CD14-positive monocyte (primary cell): ENCODE measurements at regions not wholly inside any gene's neighbourhood (a gene's known extent, or its start where the extent isn't known, plus 50 kb on each side); places are given as distances from the start of the nearest gene placed in this dataset.
A peak's percentile ranks its signal among the peaks of the same experiment; 100 is the strongest.

Source experiments
- DNase-seq, 3 donors: peaks; one replicate each; pipeline ENCODE4 v3.0.0-alpha.2; 2011 to 2022
- H2AFZ ChIP-seq: 2 replicates; pipeline ENCODE4 v1.6.0; 2012; ENCODE audit warnings: mild to moderate bottlenecking, low read depth, low read length, inconsistent platforms; ENCODE audit not compliant: insufficient read depth, poor library complexity, severe bottlenecking
- H3K27ac ChIP-seq, 2 donors: 1 replicate in 1 of 2; 2 replicates in 1 of 2; pipeline ENCODE4 v1.5.1; 2012 to 2013; ENCODE audit warnings: low read length in 2 of 2, control low read depth in 1 of 2, inconsistent platforms in 1 of 2, low read depth in 1 of 2, mild to moderate bottlenecking in 1 of 2
- H3K27me3 ChIP-seq, 2 donors: one replicate each; pipeline versions ENCODE4 v1.6.0 to v1.6.1; 2011 to 2013; ENCODE audit warnings: low read length in 2 of 2; ENCODE audit not compliant: control insufficient read depth in 2 of 2, insufficient read depth in 2 of 2
- H3K36me3 ChIP-seq, 2 donors: replicated peaks in 1 of 2; 1 replicate in 1 of 2; 2 replicates in 1 of 2; pipeline versions ENCODE4 v1.5.1 to v1.6.1; 2012 to 2013; ENCODE audit warnings: low read length in 2 of 2, control low read depth in 1 of 2, inconsistent platforms in 1 of 2, mild to moderate bottlenecking in 1 of 2; ENCODE audit not compliant: insufficient read depth in 2 of 2, control insufficient read depth in 1 of 2
- H3K4me1 ChIP-seq, 2 donors: 1 replicate in 1 of 2; 2 replicates in 1 of 2; pipeline versions ENCODE4 v1.5.1 to v1.6.1; 2012 to 2013; ENCODE audit warnings: low read length in 2 of 2, control low read depth in 1 of 2, inconsistent platforms in 1 of 2, mild to moderate bottlenecking in 1 of 2, moderate library complexity in 1 of 2; ENCODE audit not compliant: insufficient read depth in 2 of 2, control insufficient read depth in 1 of 2
- H3K4me2 ChIP-seq: replicated peaks from 2 replicates; pipeline ENCODE3; 2012; ENCODE audit warnings: low read length, moderate library complexity, mild to moderate bottlenecking; ENCODE audit not compliant: poor library complexity, severe bottlenecking; ENCODE audit errors: extremely low read depth
- H3K4me3 ChIP-seq, 3 experiments: fragments of 200-600 bp in 1 of 3; sonication (generic) in 1 of 3; replicated peaks in 1 of 3; 1 replicate in 2 of 3; 2 replicates in 1 of 3; pipeline ENCODE4 v1.5.1; 2011 to 2013; ENCODE audit warnings: low read length in 3 of 3, mild to moderate bottlenecking in 3 of 3, control low read depth in 2 of 3, low read depth in 2 of 3, inconsistent platforms in 1 of 3, moderate library complexity in 1 of 3
- H3K79me2 ChIP-seq: 2 replicates; pipeline ENCODE4 v1.6.0; 2012; ENCODE audit warnings: mild to moderate bottlenecking, control low read depth, inconsistent platforms, low read length, moderate library complexity; ENCODE audit not compliant: insufficient read depth
- H3K9ac ChIP-seq: 2 replicates; pipeline ENCODE4 v1.6.0; 2017; ENCODE audit warnings: low read length, mild to moderate bottlenecking; ENCODE audit not compliant: insufficient read depth, poor library complexity, severe bottlenecking
- H3K9me3 ChIP-seq, 2 donors: replicated peaks in 1 of 2; 1 replicate in 1 of 2; 2 replicates in 1 of 2; pipeline versions ENCODE4 v1.5.1 to v1.6.1; 2012 to 2013; ENCODE audit warnings: low read length in 2 of 2, control low read depth in 1 of 2; ENCODE audit not compliant: control insufficient read depth in 1 of 2, insufficient read depth in 1 of 2
- H4K20me1 ChIP-seq: 2 replicates; pipeline ENCODE4 v1.6.0; 2012; ENCODE audit warnings: mild to moderate bottlenecking, low read length, control low read depth, moderate library complexity; ENCODE audit not compliant: insufficient read depth
- H3K27ac Mint-ChIP-seq, 7 donors: one replicate each; pipeline ENCODE4 v1.8.0; 2020; ENCODE audit warnings: mild to moderate bottlenecking in 7 of 7, mixed read lengths in 7 of 7, moderate library complexity in 6 of 7, inconsistent platforms in 2 of 7
- H3K27me3 Mint-ChIP-seq, 3 donors: one replicate each; pipeline ENCODE4 v1.8.0; 2021 to 2022; ENCODE audit warnings: low read depth in 3 of 3, mild to moderate bottlenecking in 3 of 3, mixed read lengths in 3 of 3, moderate library complexity in 3 of 3, inconsistent platforms in 1 of 3
- H3K36me3 Mint-ChIP-seq, 2 donors: one replicate each; pipeline ENCODE4 v1.8.0; 2020; ENCODE audit warnings: mixed read lengths in 2 of 2, inconsistent platforms in 1 of 2, mild to moderate bottlenecking in 1 of 2
- H3K4me1 Mint-ChIP-seq: one replicate; pipeline ENCODE4 v1.8.0; 2020; ENCODE audit warnings: mild to moderate bottlenecking, mixed read lengths
- H3K4me3 Mint-ChIP-seq, 2 donors: one replicate each; pipeline ENCODE4 v1.8.0; 2020; ENCODE audit warnings: mild to moderate bottlenecking in 2 of 2, mixed read lengths in 2 of 2, moderate library complexity in 1 of 2
- H3K9me3 Mint-ChIP-seq, 7 donors: one replicate each; pipeline ENCODE4 v1.8.0; 2020 to 2022; ENCODE audit warnings: mixed read lengths in 7 of 7, mild to moderate bottlenecking in 6 of 7, moderate library complexity in 6 of 7, inconsistent platforms in 2 of 7
- CTCF ChIP-seq: fragments of 200-600 bp; IDR thresholded peaks from one replicate; pipeline ENCODE4 v1.8.0; 2022; ENCODE audit warnings: antibody characterized with exemption, mild to moderate bottlenecking
- WGBS: methylation state at CpG from one replicate; pipeline ENCODE4 v1.1.5; 2013; ENCODE audit warnings: missing lambda C conversion rate; ENCODE audit not compliant: insufficient coverage; 5-methylcytosine and 5-hydroxymethylcytosine counted together
- intact Hi-C, 2 donors: fragments of 100-400 bp; cut with micrococcal nuclease; formaldehyde crosslinking; loops; one replicate each; pipeline versions ENCODE4 v1.15.0 to v1.15.1; 2023

DNA sequence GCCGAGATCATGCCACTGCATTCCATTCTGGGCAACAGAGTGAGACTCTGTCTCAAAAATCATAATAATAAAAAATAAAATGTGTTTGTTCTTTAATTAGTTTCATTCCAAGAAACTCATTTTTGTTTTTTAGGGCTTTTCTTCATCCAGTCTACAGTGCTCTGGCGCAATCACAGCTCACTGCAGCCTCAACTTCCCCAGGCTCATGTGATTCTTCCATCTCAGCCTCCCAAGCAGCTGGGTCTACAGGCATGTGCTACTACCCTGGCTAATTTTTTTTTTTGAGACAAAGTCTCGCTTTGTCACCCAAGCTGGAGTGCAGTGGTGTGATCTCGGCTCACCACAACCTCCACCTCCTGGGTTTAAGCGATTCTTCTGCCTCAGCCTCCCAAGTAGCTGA, 143.6 kb upstream of the JARID2 start:
- H3K27me3 ChIP-seq, result no peaks in the 10 kb centered on the region
- no peak overlapping the region for H2AFZ ChIP-seq
- no peak overlapping the region for H3K9ac ChIP-seq
- WGBS, result 82% methylated on average over 1 of the region's 5 CpGs
- H3K27ac ChIP-seq, result no peak overlapping the region
- Mint-ChIP-seq H3K4me1 (peaks cover 6% of the 10 kb centered on the region), H3K4me3 (no peak overlapping the region), H3K9me3 (peaks cover 3 to 15% (median 8%) of the 10 kb centered on the region in 7 donors), H3K27me3 (peaks cover 0 to 1% (median 0%) of the 10 kb centered on the region in 3 donors), H3K36me3 (peaks cover 0 to 5% of the 10 kb centered on the region in 2 donors), H3K27ac (peak overlapping the region in 2 of 7 donors; percentile 38 to 80)
- H3K4me2 ChIP-seq, result no peak overlapping the region
- no peaks in the 10 kb centered on the region for H3K36me3 ChIP-seq
- H3K79me2 ChIP-seq, result no peaks in the 10 kb centered on the region
- TF ChIP-seq CTCF, result no peak
- intact Hi-C loops, result no loop called here
- peaks cover 4 to 10% of the 10 kb centered on the region in 2 donors for H3K9me3 ChIP-seq
- H3K4me1 ChIP-seq, result peaks cover 4 to 5% of the 10 kb centered on the region in 2 donors
- DNase-seq, result peak; percentile 36 to 62 (median 44)
- no peaks in the 10 kb centered on the region for H4K20me1 ChIP-seq
- H3K4me3 ChIP-seq, result no peak overlapping the region

- H3K4me2 ChIP-seq, result no peak overlapping the region
- no peak for DNase-seq
- intact Hi-C loops, result no loop called here
- H3K9me3 ChIP-seq, result peaks cover 4 to 10% of the 10 kb centered on the region in 2 donors
- no peaks in the 10 kb centered on the region for H3K36me3 ChIP-seq
- WGBS, result 100% methylated on average over 7 of the region's 12 CpGs
- peaks cover 0 to 1% (median 0%) of the 10 kb centered on the region in 3 donors for H3K27me3 Mint-ChIP-seq
- no peaks in the 10 kb centered on the region for H3K27me3 ChIP-seq
- H2AFZ ChIP-seq, result no peak overlapping the region
- H3K79me2 ChIP-seq, result no peaks in the 10 kb centered on the region
- TF ChIP-seq CTCF, result no peak
- no peak overlapping the region for H3K9ac ChIP-seq
- no peak overlapping the region for H3K27ac Mint-ChIP-seq
- no peak overlapping the region for H3K27ac ChIP-seq
- peaks cover 28% of the 10 kb centered on the region for H3K4me1 Mint-ChIP-seq
- H3K4me3 ChIP-seq, result no peak overlapping the region
- H3K4me3 Mint-ChIP-seq, result no peak overlapping the region
- H4K20me1 ChIP-seq, result no peaks in the 10 kb centered on the region
- H3K36me3 Mint-ChIP-seq, result peaks cover 0 to 5% of the 10 kb centered on the region in 2 donors
- peaks cover 15 to 24% of the 10 kb centered on the region in 2 donors for H3K4me1 ChIP-seq
- peaks cover 4 to 13% (median 8%) of the 10 kb centered on the region in 7 donors for H3K9me3 Mint-ChIP-seq
These were observed 138.8 kb upstream of the JARID2 start for GRCh38 chr6:15106958-15107643.
